Forelimb muscle (tissue), 1 donor: ENCODE measurements at regions not wholly inside any gene's neighbourhood (a gene's known extent, or its start where the extent isn't known, plus 50 kb on each side); places are given as distances from the start of the nearest gene placed in this dataset.
"Not testable (repeated sequence)": the region's sequence is repeated elsewhere in the genome, so short reads cannot be mapped to it uniquely, and the experiment has no call there.

Experiments used
- DNase-seq: peaks from one replicate; pipeline ENCODE4 v3.0.0-alpha.2; 2013; ENCODE audit warnings: low read depth

GRCh38 chr3:79973482-79973881, 205.7 kb upstream of the ROBO1 start:
- DNase-seq: no peak

- DNase-seq: no peak
Measured at GRCh38 chr3:79968418-79968817, 200.6 kb upstream of the ROBO1 start.

DNA sequence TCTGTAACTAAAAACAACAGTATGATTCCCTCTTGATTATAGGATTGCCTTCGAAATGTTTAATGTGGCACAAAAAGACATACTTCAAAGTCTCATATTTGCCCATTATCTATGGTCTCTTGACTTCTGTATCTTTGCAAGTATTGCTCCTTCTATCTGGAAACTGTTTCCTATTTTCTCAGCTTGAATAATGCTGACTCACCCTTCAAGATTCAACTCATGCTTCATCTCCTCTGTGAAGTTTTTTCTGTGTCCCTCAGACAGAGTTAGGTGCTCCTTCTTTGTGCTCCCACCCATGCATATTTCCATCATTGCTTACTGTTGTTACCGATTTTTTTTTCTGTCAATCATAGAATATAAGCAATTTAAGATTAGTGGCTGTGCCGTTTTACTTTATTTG, 192.8 kb upstream of the ROBO1 start:
- no peak for DNase-seq

DNA sequence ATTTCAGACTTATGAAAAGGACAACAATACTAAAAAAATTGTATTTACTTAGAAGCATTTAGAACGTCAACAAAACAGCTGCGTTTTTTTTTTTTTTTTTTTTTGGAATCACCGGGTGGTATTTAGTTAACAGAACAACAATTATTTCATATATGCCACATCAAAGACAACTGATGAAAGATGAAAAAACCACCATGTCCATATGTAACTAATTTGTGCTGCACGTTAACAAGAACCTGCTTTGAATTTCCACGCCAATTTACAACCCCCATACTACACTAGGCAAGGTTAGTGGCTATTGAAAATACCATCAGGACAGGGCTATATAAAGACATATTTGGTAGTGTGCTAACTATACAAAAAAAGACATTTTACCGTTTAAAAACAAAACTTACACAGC, 189.3 kb upstream of the ROBO1 start:
- no peak for DNase-seq

GRCh38 chr3:79954756-79955155, 187.0 kb upstream of the ROBO1 start:
- no peak for DNase-seq

DNA sequence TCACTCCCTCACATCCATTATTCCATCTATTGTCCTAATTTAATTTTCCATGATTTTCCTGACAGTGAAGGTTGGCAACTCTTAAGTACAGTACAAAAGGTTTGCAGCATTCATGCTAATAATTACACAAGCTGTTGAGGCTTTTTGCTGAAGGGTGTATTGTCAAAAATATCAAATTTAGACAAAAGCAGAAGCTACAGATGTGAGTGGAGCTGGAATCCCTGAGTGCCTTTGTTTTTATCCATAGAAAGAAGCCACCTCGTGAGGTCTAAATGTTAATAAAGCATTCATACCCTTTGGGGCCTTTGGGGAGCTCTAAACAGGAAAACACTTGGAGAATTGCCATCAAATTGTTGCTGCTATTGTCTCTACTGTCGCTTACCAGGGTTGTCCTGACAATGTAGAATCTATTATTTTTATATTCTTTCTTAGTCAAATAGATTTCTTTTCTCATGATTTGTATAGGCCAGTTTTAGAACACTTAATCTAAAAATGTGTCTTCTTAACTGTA, 185.8 kb upstream of the ROBO1 start:
- no peak for DNase-seq

- not testable (repeated sequence) for DNase-seq
Measured at GRCh38 chr3:79951426-79951825, 183.6 kb upstream of the ROBO1 start.

DNA sequence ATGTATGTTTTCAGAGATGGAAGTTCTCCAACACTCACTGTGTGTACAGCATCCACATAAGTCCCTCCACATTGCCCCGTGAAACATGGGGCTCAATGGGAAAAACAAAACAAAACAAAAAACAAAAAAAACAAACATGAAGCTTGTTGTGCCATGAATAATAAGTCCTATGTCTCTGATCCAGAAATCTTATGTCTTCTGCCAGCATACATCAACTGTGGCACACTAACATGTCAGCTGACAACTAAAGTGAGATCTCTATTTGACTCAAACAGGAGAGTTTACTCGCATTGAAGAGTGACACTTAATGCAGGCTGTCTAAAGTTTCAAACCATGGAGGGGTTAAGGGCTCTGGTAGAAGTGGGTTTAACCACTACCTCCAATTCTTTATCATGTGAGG, 180.2 kb upstream of the ROBO1 start:
- DNase-seq: no peak

GRCh38 chr3:79947469-79947868, 179.7 kb upstream of the ROBO1 start:
- no peak for DNase-seq

GRCh38 chr3:79937567-79937966, 169.8 kb upstream of the ROBO1 start:
- DNase-seq: no peak

GRCh38 chr3:79930196-79930595, 162.4 kb upstream of the ROBO1 start:
- DNase-seq: no peak

DNA sequence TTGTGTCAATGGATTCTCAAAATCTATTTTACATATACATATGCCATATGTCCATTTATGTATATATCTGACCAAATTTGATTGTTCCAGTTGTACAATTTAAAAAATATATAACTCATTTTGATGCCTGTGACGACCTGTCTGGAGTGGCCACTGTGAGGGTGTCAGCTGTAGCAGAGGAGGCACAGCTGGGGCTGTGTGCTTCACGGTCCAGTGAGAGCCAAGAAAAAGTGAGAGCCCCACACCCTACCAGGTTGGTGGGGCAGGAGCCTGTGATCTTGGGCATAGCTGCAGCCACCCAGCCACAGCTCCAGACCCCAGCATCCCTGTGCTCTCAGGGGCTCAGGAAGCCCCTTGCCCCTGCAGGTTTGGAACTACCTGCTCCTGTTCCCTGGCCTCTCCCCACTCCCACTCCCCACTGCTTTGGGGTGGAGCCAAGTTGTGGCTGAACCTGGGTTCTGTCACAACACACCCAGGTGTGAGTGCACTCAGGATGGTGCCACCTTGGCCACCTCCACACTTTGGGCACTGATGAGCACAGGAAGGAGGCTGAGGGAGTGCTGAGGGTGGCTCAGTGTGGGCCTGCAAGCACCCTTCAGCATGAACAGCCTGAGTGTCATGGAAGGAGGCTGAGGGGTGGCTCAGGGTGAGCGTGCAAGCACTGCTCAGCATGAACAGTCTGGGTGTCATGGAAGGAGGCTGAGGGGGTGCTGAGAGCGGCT, 161.1 kb upstream of the ROBO1 start:
- DNase-seq: no peak

DNA sequence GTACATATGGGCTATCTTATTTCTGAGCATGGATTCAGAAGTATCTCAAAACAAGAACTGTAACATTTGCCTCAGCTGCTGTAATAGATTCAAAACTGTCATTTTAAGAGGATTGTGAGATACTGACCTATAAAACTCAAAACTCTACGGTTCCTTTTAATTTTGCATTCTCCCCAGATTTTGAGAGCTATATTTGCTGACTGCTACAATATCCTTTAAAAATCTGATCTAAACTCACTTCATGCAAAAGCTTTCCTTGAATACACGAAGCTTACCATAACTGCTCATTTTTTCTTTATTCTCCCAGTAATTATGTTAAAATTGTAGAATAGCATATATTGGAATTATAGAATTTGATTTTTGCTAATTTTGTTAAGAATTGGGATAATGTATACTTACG, 158.7 kb upstream of the ROBO1 start:
- DNase-seq: no peak

DNA sequence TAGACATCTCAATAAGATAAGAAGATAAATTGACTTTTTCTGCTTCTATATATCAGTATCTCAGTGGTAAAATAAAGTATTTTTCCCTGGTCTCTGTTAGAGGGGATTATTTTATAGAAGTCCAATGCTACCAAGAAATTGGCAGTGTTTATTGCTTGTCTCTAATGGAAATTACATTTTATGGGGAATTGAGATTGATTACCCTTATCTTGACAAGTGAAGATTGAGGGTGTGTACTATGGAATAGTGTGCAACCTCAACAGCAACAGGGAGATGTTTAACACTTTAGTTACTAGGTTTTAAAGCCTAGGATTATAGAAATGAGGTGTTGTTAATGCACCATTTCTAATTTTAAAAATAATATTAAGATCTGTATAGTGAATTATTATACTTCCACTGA, 154.8 kb upstream of the ROBO1 start:
- DNase-seq: no peak

DNA sequence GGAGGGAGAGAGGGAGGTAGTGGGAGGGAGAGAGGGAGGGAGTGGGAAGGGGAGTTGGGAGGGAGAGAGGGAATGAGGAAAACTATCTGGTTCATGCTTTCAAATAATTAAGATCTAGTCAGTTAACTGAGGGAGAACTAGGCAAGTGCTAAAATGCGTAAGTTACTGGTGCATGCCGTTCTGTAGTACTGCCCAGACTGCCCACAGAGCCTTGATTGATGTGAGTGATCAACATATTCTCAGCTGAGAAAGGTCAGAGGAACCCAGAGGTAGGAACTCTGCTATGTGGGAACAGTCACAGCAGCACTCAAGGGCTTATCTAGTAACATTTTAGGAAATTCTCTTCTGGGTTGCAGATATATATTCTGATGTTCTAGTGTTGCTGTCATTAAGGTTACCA, 149.8 kb upstream of the ROBO1 start:
- DNase-seq: no peak

GRCh38 chr3:79910337-79910736, 142.5 kb upstream of the ROBO1 start:
- DNase-seq: no peak

- no peak for DNase-seq
Measured at GRCh38 chr3:79906106-79906505, 138.3 kb upstream of the ROBO1 start.

GRCh38 chr3:79902151-79902550, 134.4 kb upstream of the ROBO1 start:
- DNase-seq: no peak

GRCh38 chr3:79898907-79899306, 131.1 kb upstream of the ROBO1 start:
- DNase-seq: no peak

DNA sequence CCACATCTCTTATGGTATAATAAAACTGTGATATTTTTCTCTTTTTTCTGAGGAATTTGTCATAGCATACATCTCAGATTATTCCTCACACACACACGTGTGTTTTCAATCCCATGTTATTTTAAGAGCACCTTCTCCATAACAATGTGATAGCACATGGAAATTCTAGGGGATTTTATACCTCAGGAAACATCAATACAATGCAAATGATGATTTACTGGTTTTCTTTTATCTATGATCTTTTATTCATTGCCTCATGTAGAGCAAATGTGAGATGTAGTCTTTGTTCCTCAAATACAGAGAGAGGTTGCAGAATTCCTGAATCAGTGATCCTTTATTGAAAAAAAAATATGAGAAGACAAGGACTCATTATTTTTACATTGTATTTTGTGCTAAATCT, 128.3 kb upstream of the ROBO1 start:
- no peak for DNase-seq

DNA sequence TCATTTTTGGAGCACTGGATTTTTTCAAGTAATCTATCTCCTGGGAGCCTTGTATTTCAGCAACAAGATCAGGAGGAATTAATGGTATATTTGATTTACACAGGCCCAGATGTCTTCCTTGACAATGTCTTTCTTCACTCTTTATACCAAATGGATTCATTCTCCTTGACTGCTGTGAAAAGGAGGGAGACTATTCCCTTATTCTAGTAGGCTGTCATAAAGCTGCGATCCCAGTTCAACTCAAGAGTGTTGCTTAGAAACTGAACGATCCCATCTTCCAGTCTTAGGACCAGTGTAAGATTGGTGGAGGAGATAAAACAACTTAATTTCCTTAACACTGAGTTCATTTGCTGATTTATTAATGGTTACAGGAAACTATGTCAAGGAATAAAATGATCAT, 119.4 kb upstream of the ROBO1 start:
- DNase-seq: no peak

GRCh38 chr3:79886204-79886603, 118.4 kb upstream of the ROBO1 start:
- no peak for DNase-seq

- DNase-seq: no peak
Measured at GRCh38 chr3:79885407-79885806, 117.6 kb upstream of the ROBO1 start.

GRCh38 chr3:79884354-79884753, 116.6 kb upstream of the ROBO1 start:
- DNase-seq: no peak
